HG03025 (cell line): ENCODE measurements at regions not wholly inside any gene's neighbourhood (a gene's known extent, or its start where the extent isn't known, plus 50 kb on each side); places are given as distances from the start of the nearest gene placed in this dataset.

Experiments
- ATAC-seq: cut with Tn5 transposase; IDR thresholded peaks from one replicate; pipeline ENCODE4 v1.9.1; 2021; ENCODE audit warnings: mild to moderate bottlenecking, moderate library complexity; ENCODE audit not compliant: unreplicated experiment, low FRiP score

DNA sequence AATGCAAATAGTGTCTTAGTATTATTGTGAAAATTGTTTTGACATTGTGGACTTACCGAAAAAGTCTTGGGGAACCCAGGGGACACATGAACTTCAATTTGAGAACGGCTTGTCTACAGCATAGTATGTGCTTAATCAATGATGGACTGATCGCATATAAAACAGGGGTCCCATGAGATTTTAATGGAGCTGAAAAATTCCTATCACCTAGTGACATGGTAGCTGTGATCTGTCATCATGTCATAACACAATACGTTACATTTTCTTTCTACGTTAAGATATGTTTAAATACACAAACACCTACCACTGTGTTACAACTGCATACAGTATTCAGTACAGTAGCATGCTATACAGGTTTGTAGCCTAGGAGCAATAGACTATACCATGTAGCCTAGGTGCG is 153.3 kb upstream of the FOXD3 start:
- ATAC-seq: no peak

DNA sequence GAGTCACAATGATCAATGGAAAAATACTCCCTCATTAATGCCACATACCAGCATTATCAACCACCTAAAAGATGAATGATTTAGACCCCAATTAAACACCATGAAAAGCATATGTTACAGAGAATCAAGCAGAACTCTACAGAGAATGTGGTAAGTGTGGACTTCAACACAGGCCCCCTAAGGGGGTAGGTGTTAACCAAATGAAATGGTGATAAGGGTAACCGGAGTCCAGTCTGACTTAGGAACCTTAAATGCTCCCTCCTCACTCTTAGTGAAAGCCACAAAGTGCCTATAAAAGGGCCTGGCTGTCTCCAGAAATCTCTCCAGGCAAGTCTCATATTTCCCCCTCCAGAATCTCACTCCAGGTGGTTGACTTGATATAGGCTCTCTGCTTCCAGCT is 149.2 kb upstream of the FOXD3 start:
- ATAC-seq: no peak

DNA sequence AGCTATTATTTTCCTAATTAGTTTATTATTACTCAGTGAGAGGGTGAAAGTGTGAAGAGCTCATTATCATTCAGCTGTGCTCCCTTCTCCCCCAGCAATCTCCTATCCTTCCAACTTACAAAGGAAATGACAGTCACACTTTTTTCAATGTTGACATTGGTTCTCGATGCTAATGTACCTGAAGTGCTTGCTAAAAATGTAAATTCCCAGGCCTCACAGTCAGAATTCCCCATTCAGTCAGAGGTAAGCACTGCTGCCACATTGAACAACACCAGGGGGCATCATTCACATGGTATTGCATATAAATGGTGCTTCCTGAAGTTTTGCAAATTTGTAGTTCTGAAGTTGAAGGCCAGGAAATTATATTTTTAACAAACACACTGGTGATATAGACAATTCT is 132.7 kb upstream of the FOXD3 start:
- no peak for ATAC-seq

DNA sequence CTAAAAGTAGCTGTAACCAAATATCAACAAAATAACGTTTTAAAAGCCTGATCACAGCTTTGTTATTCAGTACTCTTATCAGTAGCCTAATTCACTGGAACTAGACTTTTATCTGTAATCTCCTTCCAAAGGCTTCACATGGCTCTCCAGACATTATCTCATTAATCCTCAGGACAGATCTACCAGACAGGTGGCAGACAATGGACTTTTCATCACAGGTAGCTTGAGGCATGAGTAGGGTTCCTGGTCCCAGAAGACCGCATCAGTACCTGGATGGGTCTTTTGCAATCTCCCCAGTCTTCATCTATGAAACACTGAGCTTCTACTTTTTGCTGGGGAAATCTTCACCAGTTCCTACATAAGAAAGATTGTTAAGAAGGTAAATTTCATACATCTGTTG is 132.2 kb upstream of the FOXD3 start:
- ATAC-seq: no peak

DNA sequence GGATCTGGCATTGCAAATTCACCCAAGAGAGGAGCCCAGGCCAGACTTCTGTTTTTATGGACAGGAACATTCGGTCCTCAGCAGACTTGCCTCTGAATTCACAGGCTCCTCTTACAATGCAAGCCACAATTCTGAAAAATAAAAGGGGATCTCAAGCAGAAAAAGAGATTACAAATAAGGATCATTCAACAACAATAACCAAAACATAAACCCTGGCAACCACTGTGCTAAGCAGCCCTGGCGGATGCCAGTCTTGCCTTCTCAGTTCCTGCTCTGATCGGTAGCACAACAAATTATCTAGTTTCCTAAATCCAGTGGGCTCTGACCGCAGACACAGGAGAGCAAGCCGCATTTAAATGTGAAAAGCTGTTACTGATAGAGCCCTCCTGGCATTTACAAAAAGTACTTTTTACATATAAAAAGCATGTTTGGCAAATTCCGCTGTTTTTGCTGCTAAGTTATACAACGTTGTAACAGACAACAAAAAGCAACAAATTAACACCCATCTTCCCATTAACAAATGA is 123.4 kb upstream of the FOXD3 start:
- no peak for ATAC-seq

DNA sequence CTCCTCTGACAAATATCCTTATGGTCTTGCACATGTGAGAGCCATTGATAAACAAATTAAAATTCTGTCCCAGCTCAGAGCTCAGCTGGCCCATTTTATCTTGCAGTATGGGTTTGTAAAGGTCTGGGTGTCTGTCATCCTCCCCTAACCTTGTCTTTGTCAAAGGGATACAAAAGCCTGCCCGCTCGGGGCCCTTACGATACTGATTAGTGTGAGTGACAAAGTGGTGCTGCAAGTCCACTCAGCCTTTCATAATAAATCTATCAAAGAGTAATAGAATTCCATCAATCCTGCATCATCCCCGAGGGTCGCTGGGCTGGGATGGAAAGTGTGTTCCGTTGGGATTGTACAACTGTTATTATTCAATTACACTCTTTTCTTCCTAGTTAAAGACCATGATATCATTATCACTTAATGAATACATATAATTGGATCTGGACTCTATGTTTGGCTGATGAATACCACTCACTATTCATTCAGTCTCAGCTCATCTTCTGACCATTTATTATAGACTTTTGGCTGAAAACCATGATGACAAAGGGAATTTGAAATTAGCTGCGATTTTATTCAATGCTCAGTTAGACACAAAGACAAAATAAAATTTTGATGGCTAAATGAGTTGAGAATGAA is 122.5 kb upstream of the FOXD3 start:
- no peak for ATAC-seq

DNA sequence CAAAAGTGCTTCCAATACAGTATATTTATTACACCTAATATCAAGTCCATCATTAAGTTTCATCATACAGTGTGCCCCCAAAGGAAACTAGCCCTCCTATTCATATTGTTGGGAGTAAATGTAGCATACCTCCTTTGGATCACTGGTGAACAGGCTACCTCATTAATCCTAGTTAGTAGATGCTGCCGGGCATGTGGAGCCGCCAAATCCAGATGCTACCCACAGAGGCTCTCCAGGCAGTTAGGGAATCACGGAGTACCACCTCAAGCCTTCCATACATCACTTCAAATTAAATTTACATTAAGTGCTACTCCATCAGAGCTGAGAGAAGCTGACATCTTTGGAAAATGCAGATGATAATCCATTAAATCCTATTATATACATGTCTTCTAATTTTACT is 121.7 kb upstream of the FOXD3 start:
- no peak for ATAC-seq

DNA sequence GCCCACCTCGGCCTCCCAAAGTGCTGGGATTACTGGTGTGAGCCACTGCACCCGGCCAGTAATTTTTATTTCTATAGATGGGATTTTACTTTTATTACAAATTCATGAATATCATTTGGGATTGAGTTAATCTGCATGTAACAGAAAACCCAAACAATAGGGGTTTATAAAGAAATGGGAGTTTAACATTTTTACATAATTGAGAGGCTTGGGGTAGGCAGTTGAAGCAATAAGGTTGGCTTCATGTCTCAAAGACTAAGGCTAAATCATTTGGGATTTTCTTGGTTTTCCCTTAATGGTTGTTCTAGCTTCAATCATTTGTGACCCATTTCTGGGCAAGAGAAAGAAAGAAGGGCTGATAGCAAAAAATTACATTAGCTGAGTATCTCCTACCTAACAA is 118.7 kb upstream of the FOXD3 start:
- ATAC-seq: no peak

DNA sequence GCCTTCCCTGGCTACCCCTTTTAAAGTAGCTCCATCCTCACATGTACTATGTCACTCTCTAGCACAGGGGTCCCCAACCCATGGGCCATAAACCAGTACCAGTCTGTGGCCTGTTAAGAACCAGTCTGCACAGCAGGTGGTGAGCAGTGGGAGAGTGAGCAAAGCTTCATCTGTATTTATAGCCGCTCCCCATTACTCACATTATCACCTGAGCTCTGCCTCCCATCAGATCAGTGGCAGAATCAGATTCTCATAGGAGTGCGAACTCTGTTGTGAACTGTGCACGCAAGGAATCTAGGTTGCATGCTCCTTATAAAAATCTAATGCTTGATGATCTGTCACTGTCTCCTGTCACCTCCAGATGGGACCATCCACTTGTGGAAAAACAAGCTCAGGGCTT is 116.6 kb upstream of the FOXD3 start:
- ATAC-seq: no peak

DNA sequence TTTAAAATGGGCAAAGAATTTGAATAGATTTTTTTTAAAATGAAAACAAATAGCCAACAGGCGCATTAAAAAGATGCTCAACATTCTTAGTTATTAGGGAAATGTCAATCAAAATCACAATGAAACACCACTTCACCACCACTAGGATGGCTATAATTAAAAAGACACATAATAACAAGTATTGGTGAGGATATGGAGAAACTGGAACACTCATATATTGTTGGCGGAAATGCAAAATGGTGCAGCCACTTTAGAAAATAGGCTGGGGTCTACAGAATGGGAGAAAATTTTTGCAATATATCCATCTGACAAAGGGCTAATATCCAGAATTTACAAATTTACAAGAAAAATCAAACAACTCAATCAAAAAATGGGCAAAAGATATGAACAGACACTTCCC is 107.8 kb upstream of the FOXD3 start:
- ATAC-seq: no peak

DNA sequence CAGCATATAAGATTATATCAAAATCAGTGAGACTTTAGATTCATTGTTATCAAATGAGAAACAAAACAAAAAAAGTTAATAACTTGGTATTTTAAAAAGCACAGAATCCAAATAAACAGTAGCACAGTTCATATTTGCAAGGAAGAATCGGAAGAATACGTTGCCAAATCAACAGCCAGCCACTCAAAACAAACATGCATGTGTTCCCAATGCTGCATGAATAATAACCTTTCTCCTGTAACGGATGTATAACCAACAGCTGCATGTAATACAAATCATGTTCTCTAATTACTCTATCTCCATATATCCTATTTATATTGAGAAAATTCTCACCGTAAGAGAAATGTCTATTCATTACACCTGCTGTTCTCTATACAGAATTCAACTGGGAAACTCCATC is 98.9 kb upstream of the FOXD3 start:
- ATAC-seq: no peak

DNA sequence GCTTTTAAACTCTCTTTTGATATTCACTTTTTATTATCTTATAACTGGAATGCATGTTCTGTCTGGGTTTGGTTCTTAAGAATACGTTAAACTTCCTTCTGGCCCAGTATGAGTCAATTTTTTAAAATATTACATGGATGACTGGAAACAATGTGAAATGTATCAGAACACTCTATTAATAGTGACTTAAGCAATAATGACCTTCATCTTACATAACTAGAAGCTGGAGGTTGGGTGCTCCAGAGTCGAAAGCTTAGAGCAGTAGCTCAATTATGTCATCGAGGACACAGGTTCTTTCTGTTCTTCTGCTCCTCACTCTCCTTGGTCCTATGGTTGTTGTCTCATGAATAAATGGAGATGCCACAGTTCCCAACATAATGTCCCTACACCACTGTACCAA is 91.6 kb upstream of the FOXD3 start:
- ATAC-seq: no peak

DNA sequence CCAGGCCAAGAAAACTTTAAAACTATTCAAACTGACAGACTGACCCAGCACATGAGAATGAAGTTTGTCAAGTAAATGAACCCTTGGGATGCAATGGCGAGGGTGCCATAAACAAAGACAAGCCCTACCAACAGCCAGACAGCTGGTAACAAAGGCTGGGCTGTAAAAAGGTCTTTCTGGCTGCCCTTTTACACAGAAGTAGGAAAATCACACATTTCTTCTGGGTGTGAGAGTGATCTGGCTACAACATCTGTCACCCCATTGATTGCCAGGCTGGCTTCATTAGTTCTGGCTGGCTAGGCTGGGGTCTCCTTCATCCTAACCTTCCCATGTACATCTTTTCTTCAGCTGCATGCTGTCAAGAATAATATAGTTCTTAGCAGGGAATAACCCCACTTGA is 83.6 kb upstream of the FOXD3 start:
- no peak for ATAC-seq

DNA sequence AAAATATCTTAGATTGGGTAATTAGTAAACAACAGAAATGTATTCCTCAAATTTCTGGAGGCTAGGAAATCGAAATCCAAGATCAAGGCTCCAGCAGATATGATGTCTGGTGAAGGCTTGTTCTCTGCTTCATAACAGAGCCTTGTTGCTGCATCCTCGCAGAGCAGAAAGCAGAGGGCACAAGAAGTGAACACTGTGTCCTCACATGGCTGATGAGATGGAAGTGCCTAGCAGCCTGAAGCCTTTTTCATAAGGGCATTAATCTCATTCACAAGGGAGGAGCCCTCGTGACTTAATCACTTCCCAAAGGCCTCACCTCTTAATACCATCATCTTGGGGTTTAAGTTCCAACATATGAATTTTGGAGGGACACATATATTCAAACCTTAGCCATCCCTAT is 77.2 kb upstream of the FOXD3 start:
- ATAC-seq: no peak

DNA sequence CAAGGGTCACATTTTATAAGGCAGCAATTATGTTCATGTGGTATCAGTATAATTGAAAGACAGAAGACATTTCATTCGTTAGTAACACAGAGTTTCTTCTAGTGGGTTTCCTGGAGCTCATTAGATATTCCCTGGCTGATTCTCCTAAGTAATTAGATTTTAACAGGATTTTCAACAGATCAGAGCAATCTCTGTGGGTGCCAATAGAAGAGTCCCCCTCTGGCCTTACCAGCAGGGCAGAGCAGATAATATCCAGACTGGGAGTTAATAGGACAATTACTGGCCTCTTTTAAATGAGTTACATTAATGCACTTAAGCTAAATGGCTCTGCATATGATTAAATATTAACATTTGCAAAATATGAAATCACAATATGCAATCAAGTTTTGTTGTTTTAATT is 74.2 kb upstream of the FOXD3 start:
- ATAC-seq: no peak

DNA sequence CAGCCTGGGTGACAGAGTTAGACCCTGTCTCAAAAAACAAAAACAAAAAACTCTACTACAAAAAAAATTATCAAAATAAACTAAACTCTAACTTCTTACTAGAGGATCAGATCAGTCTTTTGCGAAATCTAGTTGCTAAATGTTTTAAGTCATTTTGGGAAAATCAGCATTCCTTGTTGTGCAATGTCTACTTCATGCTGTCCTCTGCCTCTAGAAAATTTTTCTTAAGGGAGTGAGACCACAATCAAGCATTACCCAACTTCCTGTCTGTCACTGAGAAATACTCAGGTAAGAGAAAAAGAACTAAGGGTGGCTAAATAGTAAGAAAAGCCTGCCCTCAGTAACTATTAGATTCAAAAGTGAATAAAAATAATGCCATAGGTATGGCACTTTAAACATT is 67.2 kb upstream of the FOXD3 start:
- no peak for ATAC-seq

DNA sequence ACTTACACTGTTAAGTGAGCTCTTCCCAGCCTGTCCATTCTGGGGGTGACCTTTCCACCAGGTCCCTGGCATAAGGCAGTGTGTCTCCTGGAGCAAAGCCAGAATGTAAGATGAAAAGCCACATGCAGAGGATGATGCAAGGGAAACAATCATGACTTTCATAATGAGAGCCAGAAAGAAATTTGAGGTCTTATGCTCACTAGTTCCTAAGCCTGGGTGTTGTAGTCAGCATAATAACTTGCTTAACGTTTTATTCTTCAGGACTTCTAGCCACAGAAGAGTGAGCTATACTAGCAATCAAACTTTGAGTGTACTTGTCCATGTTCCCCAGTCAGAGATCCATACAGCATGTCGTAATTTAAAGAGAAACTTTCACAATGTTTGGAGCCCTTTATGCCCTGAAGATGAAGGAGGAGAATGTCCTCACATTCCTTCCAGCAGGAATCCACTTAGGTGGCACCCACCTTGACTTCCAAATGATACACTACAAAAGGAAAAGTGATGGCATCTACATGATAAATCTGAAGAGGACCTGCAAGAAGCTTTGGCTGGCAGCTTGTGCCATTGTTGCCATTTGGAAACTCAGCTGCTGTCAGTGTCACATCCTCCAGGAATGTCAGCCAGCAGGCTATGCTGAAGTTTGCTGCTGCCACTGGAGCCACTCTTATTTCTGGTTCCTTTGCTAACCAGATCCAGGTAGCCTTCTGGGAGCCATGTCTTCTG is 60.5 kb upstream of the FOXD3 start:
- ATAC-seq: no peak

DNA sequence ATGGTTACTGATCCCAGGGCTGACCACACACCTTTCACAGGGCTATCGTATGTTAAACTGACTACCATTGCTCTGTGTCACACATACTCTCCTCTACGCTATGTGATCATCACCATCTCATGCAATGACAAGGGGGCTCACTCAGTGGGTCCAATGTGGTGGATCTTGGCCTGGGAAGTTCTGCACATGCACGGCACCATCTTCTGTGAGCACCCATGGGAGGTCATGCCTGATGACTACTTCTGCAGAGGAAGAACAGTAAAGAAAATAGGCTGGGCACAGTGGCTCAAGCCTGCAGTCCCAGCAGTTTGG is 60.0 kb upstream of the FOXD3 start:
- ATAC-seq: no peak

DNA sequence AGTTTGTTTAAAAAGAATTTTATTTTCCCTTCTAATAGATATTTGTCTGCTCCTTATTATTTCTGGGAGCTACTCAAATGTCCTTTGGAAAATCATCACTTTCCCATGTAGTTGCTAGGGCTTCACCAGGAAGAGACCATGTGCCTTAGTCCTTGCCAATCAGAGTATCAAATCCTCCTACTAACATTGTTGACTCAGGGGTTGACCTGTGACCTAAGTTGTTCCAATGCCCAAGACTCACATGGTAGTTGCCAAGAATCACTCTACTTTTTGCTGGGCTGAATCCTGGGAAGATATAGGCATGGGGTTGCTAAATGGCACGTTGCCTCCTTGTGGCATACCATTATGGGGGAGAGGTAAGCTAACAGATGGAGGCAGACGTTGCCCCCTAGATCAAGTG is 58.2 kb upstream of the FOXD3 start:
- no peak for ATAC-seq

DNA sequence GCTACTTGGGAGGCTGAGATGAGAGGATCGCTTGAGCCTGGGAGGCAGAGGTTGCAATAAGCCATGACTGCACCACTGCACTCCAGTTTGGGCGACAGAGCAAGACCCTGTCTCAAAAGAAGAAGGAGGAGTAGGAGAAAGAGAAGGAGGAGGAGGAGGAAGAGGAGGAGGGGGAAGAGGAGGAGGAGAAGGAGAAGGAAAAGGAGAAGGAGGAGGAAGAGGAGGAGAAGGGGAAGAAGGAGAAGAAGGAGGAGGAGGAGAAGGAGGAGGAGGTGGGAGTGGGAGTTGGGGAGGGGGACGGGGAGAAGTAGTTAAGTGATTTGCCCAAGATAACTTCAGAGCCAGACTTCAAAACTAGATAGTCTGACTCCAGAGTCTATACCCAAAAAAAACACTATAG is 55.5 kb upstream of the FOXD3 start:
- no peak for ATAC-seq

DNA sequence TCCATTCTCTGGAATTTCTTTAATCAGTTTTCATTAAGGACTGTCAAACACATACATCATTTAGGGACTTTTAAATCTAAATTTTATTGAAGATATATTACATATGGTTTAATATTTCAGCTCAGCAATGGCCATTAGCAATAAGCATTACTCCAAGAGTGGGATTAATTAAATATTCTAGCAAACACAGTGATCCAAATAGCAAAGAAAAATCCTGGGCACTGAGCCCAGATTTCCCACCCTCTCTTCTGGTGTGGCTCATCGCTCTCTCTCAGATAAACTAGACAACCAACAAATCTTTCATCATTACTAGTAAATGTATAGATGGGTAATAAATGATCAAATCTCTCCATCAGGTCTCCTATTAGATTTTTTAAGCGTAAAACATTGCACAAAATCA is 53.5 kb upstream of the FOXD3 start:
- no peak for ATAC-seq

DNA sequence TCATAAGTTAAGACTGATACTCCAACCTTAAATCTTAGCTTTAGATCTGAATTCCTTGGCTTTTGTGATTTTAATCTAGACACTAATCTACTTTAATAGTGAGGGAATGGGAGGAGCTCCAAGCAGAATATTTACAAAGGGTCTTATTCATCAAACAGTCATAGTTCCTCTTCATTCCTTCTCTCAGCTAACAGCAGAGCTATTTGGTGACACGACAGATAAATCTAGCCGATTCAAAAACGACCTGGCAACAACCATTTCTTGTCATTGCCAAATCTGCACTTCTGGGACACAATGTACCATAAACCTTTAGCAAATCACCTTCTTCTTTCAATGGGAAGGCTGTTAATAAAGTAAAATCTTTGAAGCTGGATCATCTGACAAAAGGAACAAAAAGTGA is 52.8 kb upstream of the FOXD3 start:
- ATAC-seq: no peak
